Loucy (cell line): ENCODE measurements at regions not wholly inside any gene's neighbourhood (a gene's known extent, or its start where the extent isn't known, plus 50 kb on each side); places are given as distances from the start of the nearest gene placed in this dataset.

ENCODE experiments used
- H2AFZ ChIP-seq: fragments of 200-600 bp; sonication (generic); 2 replicates; pipeline ENCODE4 v1.6.0; 2016; ENCODE audit warnings: antibody characterized with exemption, mild to moderate bottlenecking, low read length, moderate library complexity
- H3F3A ChIP-seq: fragments of 200-600 bp; 2 replicates; pipeline ENCODE4 v1.6.0; 2016; ENCODE audit warnings: antibody characterized with exemption, low read depth, mild to moderate bottlenecking
- H3K27me3 ChIP-seq: fragments of 200-600 bp; sonication (generic); 2 replicates; pipeline ENCODE4 v1.6.1; 2014; ENCODE audit warnings: low read length, mild to moderate bottlenecking; ENCODE audit not compliant: insufficient read depth, poor library complexity, severe bottlenecking
- H3K36me3 ChIP-seq: fragments of 200-600 bp; sonication (generic); 2 replicates; pipeline ENCODE4 v1.6.1; 2016; ENCODE audit warnings: low read length; ENCODE audit not compliant: insufficient read depth
- H3K4me1 ChIP-seq: fragments of 200-600 bp; sonication (generic); 2 replicates; pipeline ENCODE4 v1.5.1; 2014; ENCODE audit warnings: low read length, mild to moderate bottlenecking; ENCODE audit not compliant: insufficient read depth, poor library complexity, severe bottlenecking
- H3K4me2 ChIP-seq: fragments of 200-600 bp; sonication (generic); 2 replicates; pipeline ENCODE4 v1.6.0; 2014; ENCODE audit warnings: antibody characterized with exemption, low read length, low read depth, mild to moderate bottlenecking; ENCODE audit not compliant: poor library complexity, severe bottlenecking
- H3K4me3 ChIP-seq: fragments of 200-600 bp; sonication (generic); 2 replicates; pipeline ENCODE4 v1.5.1; 2014; ENCODE audit warnings: low read length, mild to moderate bottlenecking, mixed read lengths; ENCODE audit not compliant: poor library complexity, severe bottlenecking
- H3K79me2 ChIP-seq: fragments of 200-600 bp; sonication (generic); 2 replicates; pipeline ENCODE4 v1.6.1; 2014; ENCODE audit warnings: low read length; ENCODE audit not compliant: insufficient read depth
- H3K9ac ChIP-seq: fragments of 200-600 bp; sonication (generic); 2 replicates; pipeline ENCODE4 v1.6.0; 2014; ENCODE audit warnings: mild to moderate bottlenecking, low read depth, low read length, moderate library complexity; ENCODE audit not compliant: poor library complexity, severe bottlenecking
- H3K9me2 ChIP-seq: fragments of 200-600 bp; sonication (generic); replicated peaks from 2 replicates; pipeline ENCODE4 v1.6.1; 2016; ENCODE audit warnings: low read depth, low read length, mixed read lengths
- H3K9me3 ChIP-seq: fragments of 200-600 bp; sonication (generic); 2 replicates; pipeline ENCODE4 v1.6.1; 2014; ENCODE audit warnings: mild to moderate bottlenecking, antibody characterized with exemption, low read length, low read depth; ENCODE audit not compliant: insufficient read depth
- H4K20me1 ChIP-seq: fragments of 200-600 bp; sonication (generic); 2 replicates; pipeline ENCODE4 v1.6.0; 2014; ENCODE audit warnings: antibody characterized with exemption, low read length, mild to moderate bottlenecking; ENCODE audit not compliant: insufficient read depth, poor library complexity, severe bottlenecking
- CTCF ChIP-seq: fragments of 200-600 bp; sonication (generic); conservative IDR thresholded peaks from 2 replicates; pipeline ENCODE4 v1.5.1; 2014; ENCODE audit warnings: mild to moderate bottlenecking, antibody characterized with exemption, low read length
- EZH2phosphoT487 ChIP-seq: fragments of 200-600 bp; IDR thresholded peaks from 2 replicates; pipeline ENCODE4 v1.6.1; 2018; ENCODE audit warnings: antibody characterized with exemption, mild to moderate bottlenecking, moderate library complexity, borderline replicate concordance

GRCh38 chr1:4087530-4088420, 187.7 kb upstream of the C1orf174 start:
- H3K4me1 ChIP-seq, result no peaks in the 10 kb centered on the region
- TF ChIP-seq EZH2phosphoT487, result no peak
- TF ChIP-seq CTCF, result no peak
- H3K4me3 ChIP-seq, result no peak overlapping the region
- H3K9me2 ChIP-seq, result no peaks in the 10 kb centered on the region
- no peaks in the 10 kb centered on the region for H3K36me3 ChIP-seq
- no peaks in the 10 kb centered on the region for H3K79me2 ChIP-seq
- H2AFZ ChIP-seq, result no peak overlapping the region
- H3K27me3 ChIP-seq, result no peaks in the 10 kb centered on the region
- H4K20me1 ChIP-seq, result no peaks in the 10 kb centered on the region
- no peaks in the 10 kb centered on the region for H3F3A ChIP-seq
- H3K4me2 ChIP-seq, result no peak overlapping the region
- H3K9me3 ChIP-seq, result no peaks in the 10 kb centered on the region
- H3K9ac ChIP-seq, result no peak overlapping the region

- no peaks in the 10 kb centered on the region for H3K4me1 ChIP-seq
- no peak overlapping the region for H3K4me3 ChIP-seq
- no peak overlapping the region for H3K4me2 ChIP-seq
- no peaks in the 10 kb centered on the region for H3K9me3 ChIP-seq
- H3K36me3 ChIP-seq, result no peaks in the 10 kb centered on the region
- H3K79me2 ChIP-seq, result no peaks in the 10 kb centered on the region
- TF ChIP-seq CTCF (no peak), EZH2phosphoT487 (no peak)
- no peaks in the 10 kb centered on the region for H4K20me1 ChIP-seq
- H3K9me2 ChIP-seq, result no peaks in the 10 kb centered on the region
- H3F3A ChIP-seq, result no peaks in the 10 kb centered on the region
- H3K27me3 ChIP-seq, result no peaks in the 10 kb centered on the region
- H3K9ac ChIP-seq, result no peak overlapping the region
- H2AFZ ChIP-seq, result no peak overlapping the region
Measured at GRCh38 chr1:4088676-4089075, 188.6 kb upstream of the C1orf174 start.

GRCh38 chr1:4089421-4090175, 189.5 kb upstream of the C1orf174 start:
- Histone ChIP-seq H3K9me2 (no peaks in the 10 kb centered on the region), H3K4me1 (no peaks in the 10 kb centered on the region), H3K79me2 (no peaks in the 10 kb centered on the region), H3K4me3 (no peak overlapping the region), H3K9me3 (no peaks in the 10 kb centered on the region), H2AFZ (no peak overlapping the region), H3F3A (no peaks in the 10 kb centered on the region), H3K36me3 (no peaks in the 10 kb centered on the region), H3K9ac (no peak overlapping the region), H3K27me3 (no peaks in the 10 kb centered on the region), H3K4me2 (no peak overlapping the region), H4K20me1 (no peaks in the 10 kb centered on the region)
- TF ChIP-seq EZH2phosphoT487 (no peak), CTCF (no peak)
